Loucy (cell line): ENCODE measurements at regions not wholly inside any gene's neighbourhood (a gene's known extent, or its start where the extent isn't known, plus 50 kb on each side); places are given as distances from the start of the nearest gene placed in this dataset.

Source experiments
- H2AFZ ChIP-seq: fragments of 200-600 bp; sonication (generic); 2 replicates; pipeline ENCODE4 v1.6.0; 2016; ENCODE audit warnings: antibody characterized with exemption, mild to moderate bottlenecking, low read length, moderate library complexity
- H3F3A ChIP-seq: fragments of 200-600 bp; 2 replicates; pipeline ENCODE4 v1.6.0; 2016; ENCODE audit warnings: antibody characterized with exemption, low read depth, mild to moderate bottlenecking
- H3K27me3 ChIP-seq: fragments of 200-600 bp; sonication (generic); 2 replicates; pipeline ENCODE4 v1.6.1; 2014; ENCODE audit warnings: low read length, mild to moderate bottlenecking; ENCODE audit not compliant: insufficient read depth, poor library complexity, severe bottlenecking
- H3K36me3 ChIP-seq: fragments of 200-600 bp; sonication (generic); 2 replicates; pipeline ENCODE4 v1.6.1; 2016; ENCODE audit warnings: low read length; ENCODE audit not compliant: insufficient read depth
- H3K4me1 ChIP-seq: fragments of 200-600 bp; sonication (generic); 2 replicates; pipeline ENCODE4 v1.5.1; 2014; ENCODE audit warnings: low read length, mild to moderate bottlenecking; ENCODE audit not compliant: insufficient read depth, poor library complexity, severe bottlenecking
- H3K4me2 ChIP-seq: fragments of 200-600 bp; sonication (generic); 2 replicates; pipeline ENCODE4 v1.6.0; 2014; ENCODE audit warnings: antibody characterized with exemption, low read length, low read depth, mild to moderate bottlenecking; ENCODE audit not compliant: poor library complexity, severe bottlenecking
- H3K4me3 ChIP-seq: fragments of 200-600 bp; sonication (generic); 2 replicates; pipeline ENCODE4 v1.5.1; 2014; ENCODE audit warnings: low read length, mild to moderate bottlenecking, mixed read lengths; ENCODE audit not compliant: poor library complexity, severe bottlenecking
- H3K79me2 ChIP-seq: fragments of 200-600 bp; sonication (generic); 2 replicates; pipeline ENCODE4 v1.6.1; 2014; ENCODE audit warnings: low read length; ENCODE audit not compliant: insufficient read depth
- H3K9ac ChIP-seq: fragments of 200-600 bp; sonication (generic); 2 replicates; pipeline ENCODE4 v1.6.0; 2014; ENCODE audit warnings: mild to moderate bottlenecking, low read depth, low read length, moderate library complexity; ENCODE audit not compliant: poor library complexity, severe bottlenecking
- H3K9me2 ChIP-seq: fragments of 200-600 bp; sonication (generic); replicated peaks from 2 replicates; pipeline ENCODE4 v1.6.1; 2016; ENCODE audit warnings: low read depth, low read length, mixed read lengths
- H3K9me3 ChIP-seq: fragments of 200-600 bp; sonication (generic); 2 replicates; pipeline ENCODE4 v1.6.1; 2014; ENCODE audit warnings: mild to moderate bottlenecking, antibody characterized with exemption, low read length, low read depth; ENCODE audit not compliant: insufficient read depth
- H4K20me1 ChIP-seq: fragments of 200-600 bp; sonication (generic); 2 replicates; pipeline ENCODE4 v1.6.0; 2014; ENCODE audit warnings: antibody characterized with exemption, low read length, mild to moderate bottlenecking; ENCODE audit not compliant: insufficient read depth, poor library complexity, severe bottlenecking
- CTCF ChIP-seq: fragments of 200-600 bp; sonication (generic); conservative IDR thresholded peaks from 2 replicates; pipeline ENCODE4 v1.5.1; 2014; ENCODE audit warnings: mild to moderate bottlenecking, antibody characterized with exemption, low read length
- EZH2phosphoT487 ChIP-seq: fragments of 200-600 bp; IDR thresholded peaks from 2 replicates; pipeline ENCODE4 v1.6.1; 2018; ENCODE audit warnings: antibody characterized with exemption, mild to moderate bottlenecking, moderate library complexity, borderline replicate concordance

- Histone ChIP-seq H3K27me3 (no peaks in the 10 kb centered on the region), H3K4me3 (no peak overlapping the region), H3K36me3 (no peaks in the 10 kb centered on the region), H3K9me3 (peaks cover 29% of the 10 kb centered on the region; the same call in 1 of the 2 replicates), H3F3A (no peaks in the 10 kb centered on the region), H4K20me1 (no peaks in the 10 kb centered on the region), H3K4me1 (no peaks in the 10 kb centered on the region), H3K4me2 (no peak overlapping the region), H3K9ac (no peak overlapping the region), H3K9me2 (no peaks in the 10 kb centered on the region), H3K79me2 (no peaks in the 10 kb centered on the region), H2AFZ (no peak overlapping the region)
- no peak for TF ChIP-seq CTCF
- no peak for TF ChIP-seq EZH2phosphoT487
These were observed 89.2 kb upstream of the SALL3 start for GRCh38 chr18:78890388-78890787.

GRCh38 chr18:78891185-78891762 is 88.3 kb upstream of the SALL3 start:
- Histone ChIP-seq H2AFZ (no peak overlapping the region), H3F3A (no peaks in the 10 kb centered on the region), H3K9ac (no peak overlapping the region), H3K4me3 (no peak overlapping the region), H3K36me3 (no peaks in the 10 kb centered on the region), H3K79me2 (no peaks in the 10 kb centered on the region), H3K4me2 (no peak overlapping the region), H3K4me1 (no peaks in the 10 kb centered on the region), H3K9me3 (peaks cover 32% of the 10 kb centered on the region; the same call in 1 of the 2 replicates), H3K27me3 (no peaks in the 10 kb centered on the region), H4K20me1 (no peaks in the 10 kb centered on the region), H3K9me2 (no peaks in the 10 kb centered on the region)
- TF ChIP-seq EZH2phosphoT487 (no peak), CTCF (no peak)

GRCh38 chr18:78892177-78892576 is 87.4 kb upstream of the SALL3 start:
- Histone ChIP-seq H2AFZ (no peak overlapping the region), H4K20me1 (no peaks in the 10 kb centered on the region), H3K79me2 (no peaks in the 10 kb centered on the region), H3K4me3 (no peak overlapping the region), H3K4me2 (no peak overlapping the region), H3F3A (no peaks in the 10 kb centered on the region), H3K9me3 (peaks cover 35% of the 10 kb centered on the region; the same call in 1 of the 2 replicates), H3K9ac (no peak overlapping the region), H3K36me3 (no peaks in the 10 kb centered on the region), H3K9me2 (no peaks in the 10 kb centered on the region), H3K27me3 (no peaks in the 10 kb centered on the region), H3K4me1 (no peaks in the 10 kb centered on the region)
- TF ChIP-seq CTCF: no peak
- TF ChIP-seq EZH2phosphoT487: no peak
